HG03378 (cell line): ENCODE measurements at regions not wholly inside any gene's neighbourhood (a gene's known extent, or its start where the extent isn't known, plus 50 kb on each side); places are given as distances from the start of the nearest gene placed in this dataset.

Experiments used
- ATAC-seq: cut with Tn5 transposase; IDR thresholded peaks from one replicate; pipeline ENCODE4 v1.9.1; 2021; ENCODE audit warnings: mild to moderate bottlenecking, moderate library complexity; ENCODE audit not compliant: unreplicated experiment

DNA sequence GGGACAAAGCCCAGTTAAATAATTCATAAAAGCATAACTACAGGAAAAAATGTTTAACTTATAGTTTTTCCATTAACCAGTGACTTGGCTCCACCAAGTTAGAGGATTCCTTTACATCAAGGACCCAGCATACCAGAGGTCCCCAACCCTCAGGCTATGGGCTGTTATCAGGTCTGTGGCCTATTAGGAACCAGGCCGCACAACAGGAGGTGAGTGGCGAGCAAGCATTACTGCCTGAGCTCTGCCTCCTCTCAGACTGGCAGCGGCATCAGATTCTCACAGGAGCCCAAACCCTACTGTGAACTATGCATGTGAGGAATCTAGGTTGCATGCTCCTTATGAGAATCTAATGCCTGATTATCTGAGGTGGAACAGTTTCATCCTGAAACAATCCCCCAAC lies 303.1 kb downstream of the ELAVL2 start:
- ATAC-seq, result no peak

DNA sequence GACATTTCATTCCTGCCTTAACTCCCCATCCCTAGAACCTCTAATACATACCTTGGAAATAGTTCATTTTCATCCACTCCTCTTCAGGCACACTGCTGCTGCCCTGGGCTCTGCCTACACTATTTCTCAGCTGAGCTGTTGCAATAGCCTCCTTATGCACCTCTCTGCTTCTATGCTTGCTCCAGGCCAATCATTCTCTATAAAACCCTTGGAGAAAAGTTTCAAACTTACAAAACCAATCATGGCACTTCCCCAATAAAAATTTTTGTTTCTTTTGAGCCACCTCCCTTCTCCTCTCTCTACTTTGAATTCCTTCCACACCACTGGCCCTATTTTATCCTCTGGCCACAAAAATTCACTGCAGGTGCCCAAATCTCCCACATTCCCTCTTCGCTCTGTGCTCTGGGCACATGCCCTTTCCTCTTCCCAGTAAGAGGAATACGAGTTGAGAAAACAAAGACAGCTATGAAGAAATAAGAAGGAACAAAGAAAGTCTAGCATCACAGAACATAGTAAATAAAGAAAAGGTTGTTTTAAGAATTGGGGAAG lies 301.4 kb downstream of the ELAVL2 start:
- no peak for ATAC-seq

DNA sequence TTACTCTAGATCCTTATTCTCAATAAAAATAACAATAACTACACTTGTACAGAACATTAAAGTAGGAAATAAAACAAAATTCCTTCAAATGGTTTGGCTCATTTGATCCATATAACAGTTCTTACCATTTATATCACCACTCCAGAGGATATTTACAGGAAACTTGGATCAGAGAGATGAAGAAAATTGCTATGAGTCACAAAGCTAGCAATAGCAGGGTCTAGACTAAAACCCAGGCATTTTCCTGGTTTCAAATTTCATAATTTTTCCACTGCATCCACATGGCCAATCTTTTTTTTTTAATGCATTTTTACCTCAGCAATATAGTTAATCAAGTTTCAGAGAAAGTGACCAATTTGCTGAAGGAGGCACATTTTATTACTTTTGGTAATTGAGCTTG lies 299.2 kb downstream of the ELAVL2 start:
- ATAC-seq, result no peak

DNA sequence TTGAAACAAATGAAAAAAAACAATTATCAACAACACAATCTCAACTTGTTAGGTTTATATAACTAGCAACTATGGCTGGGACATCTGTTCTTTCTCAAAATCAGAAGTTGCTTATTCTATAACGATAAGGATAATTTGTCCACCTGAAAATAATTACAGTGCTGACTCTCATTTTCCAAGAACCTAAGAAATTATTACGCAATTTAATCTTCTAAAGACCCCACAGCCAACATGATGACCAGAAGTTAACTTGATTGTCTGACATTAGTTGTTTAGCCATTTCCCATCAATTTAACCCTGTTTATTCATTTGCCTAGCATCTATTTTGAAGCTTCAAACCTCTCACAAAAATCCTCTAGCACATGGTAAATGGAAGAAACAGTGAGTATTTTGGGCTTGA lies 293.8 kb downstream of the ELAVL2 start:
- no peak for ATAC-seq

DNA sequence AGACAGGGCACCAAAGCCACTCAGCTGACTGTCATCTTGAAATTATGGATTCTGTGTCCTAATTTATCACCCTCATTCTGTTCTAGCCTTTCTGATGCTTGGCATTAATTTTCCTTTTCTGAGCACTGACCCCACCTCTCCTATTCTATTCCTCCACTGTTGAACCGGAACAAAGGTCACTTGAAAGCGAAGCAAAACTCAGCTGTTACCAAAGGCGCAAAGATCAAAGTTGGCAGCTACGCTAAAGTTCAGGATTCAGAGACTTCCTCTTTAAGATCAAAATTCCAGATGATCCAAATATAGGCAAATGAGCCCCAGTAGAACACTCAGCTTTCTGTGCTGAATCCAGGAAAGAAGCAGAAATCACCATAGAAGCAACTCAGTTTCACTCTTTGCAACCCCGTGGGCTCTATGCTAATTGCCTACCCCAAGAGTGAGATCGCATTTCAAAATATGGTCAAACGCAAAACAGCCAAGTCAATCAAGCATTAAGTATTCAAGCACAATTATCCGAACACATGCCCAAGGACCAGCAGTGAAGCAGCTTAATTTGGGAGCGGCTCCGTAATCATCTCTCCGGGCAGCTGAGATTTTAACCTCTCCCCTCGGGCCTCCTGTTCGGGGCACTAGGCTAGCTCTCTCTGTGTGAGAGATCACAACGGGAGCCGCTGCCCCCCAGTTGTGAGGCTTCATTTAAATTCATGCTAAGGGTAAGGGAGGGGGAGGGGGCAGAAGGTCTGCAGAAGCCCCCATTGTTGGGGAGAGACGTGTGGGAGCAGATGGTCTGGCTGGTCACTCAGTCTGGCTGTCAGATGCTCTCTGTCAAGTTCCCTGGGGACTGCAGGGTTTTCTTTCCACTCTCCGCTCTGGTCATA lies 288.6 kb downstream of the ELAVL2 start:
- ATAC-seq, result no peak

DNA sequence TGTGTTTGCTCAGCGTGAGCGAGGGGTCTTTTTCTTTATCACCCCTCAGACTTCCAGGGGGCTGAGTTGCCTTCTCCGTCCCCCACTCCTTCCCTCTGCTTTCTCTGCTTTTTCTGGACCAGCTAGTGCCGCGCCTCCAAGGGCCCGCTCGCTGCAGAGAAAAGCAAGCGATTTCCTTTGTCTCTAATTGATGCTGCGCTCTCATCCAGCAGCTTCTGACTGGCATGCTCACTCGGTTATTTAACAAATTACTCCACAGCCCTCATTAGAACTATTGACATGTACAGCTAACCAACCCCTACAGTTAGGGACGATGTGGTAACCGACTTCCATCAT lies 288.0 kb downstream of the ELAVL2 start:
- no peak for ATAC-seq

DNA sequence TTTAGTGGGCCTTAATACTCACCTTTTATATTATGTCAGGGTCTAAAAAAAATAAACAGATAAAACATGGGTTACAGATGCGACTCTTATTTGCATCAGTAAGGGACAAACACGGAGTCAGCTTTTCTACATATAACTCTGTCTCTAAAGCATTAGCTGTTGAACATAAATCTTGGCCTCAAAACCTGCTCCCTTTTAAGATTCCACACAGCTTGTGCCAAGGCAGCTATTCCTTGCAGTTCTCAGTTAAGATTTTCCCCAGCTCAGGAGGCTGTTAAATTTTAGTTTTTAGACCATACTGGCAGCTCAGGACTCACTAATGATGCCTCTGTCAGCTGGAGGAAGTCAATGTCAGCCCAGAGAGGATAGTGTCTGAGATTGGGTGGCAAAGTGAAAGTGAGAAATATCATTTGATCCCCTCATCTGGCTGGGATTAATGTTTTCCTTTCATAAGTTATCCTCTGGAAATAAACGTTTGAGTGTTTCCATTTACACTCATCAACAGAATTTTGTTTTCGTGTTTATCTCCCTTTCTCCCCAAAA lies 287.5 kb downstream of the ELAVL2 start:
- no peak for ATAC-seq

DNA sequence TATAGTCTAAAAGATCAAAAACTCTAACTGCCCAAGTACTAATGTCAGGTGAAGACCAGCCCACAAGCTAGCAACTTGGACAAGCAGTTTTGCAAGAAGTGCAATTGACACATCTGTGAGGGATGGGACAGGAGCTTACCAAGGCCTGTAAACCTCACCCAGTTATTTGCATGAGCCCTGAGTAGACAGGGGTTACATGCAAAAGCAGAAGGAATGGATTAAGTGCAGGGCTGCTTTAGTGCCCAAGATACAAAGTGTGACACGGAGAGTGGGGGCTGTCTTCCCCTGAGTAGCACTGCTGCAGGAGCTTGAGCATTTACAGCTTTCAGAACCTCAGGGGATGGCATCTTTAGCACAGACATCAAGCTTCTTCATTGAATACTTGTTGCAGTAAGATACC lies 286.7 kb downstream of the ELAVL2 start:
- no peak for ATAC-seq

DNA sequence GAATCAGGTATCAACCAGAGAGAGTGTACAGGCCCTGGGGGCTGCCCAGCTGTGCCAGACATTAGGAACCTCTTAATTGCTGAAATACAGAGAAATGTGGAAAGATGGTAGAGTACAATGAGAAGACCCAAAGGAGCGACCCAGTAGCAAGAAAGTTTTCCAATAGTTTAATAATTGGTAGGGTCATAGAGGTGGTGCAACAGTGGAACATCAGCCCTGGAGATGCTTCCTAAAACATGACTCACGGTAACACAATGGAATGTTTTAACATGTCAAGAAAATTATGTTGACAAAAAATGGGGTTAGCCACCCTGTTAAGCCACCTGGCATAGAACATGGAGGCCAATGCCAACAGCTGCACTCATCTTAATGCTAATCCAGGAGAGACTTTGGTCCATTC lies 284.1 kb downstream of the ELAVL2 start:
- ATAC-seq, result no peak

DNA sequence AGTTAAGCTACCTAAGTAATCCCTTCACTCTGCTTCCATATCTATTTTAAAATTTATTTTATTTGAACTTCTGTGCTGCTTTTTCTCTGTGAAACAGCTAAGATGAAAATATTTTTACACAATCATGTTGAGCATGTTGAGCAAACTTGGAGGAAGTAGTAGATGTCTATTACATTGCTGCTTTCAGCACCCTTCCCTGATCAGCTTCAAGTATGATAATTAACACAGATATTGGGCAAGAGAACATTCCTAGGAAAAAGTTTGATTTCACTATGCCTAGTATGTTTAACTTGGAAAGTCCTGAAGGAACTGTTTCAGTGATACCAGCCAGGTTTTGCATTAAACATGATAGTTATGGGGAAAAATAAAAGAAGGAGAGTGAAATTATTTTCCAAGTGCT lies 283.6 kb downstream of the ELAVL2 start:
- ATAC-seq, result no peak

DNA sequence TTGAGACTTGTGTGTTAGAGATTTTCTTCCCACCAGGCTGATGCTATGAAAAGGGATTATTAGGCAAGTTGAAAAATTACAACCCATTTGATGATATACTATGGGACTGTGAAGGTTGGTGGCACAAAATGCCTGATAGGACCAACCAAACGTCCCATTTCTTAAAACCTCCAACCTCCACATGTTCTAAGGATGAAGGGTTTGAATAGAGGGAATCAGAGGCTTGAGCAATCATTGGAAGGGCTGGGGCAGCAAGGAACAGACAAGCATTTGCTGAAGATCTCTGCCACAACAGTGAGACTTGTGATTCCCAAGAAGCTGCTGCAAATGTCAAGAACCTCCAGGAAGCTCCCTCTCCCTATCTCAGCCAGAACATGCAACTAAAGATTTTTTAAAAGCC lies 283.1 kb downstream of the ELAVL2 start:
- ATAC-seq, result no peak

DNA sequence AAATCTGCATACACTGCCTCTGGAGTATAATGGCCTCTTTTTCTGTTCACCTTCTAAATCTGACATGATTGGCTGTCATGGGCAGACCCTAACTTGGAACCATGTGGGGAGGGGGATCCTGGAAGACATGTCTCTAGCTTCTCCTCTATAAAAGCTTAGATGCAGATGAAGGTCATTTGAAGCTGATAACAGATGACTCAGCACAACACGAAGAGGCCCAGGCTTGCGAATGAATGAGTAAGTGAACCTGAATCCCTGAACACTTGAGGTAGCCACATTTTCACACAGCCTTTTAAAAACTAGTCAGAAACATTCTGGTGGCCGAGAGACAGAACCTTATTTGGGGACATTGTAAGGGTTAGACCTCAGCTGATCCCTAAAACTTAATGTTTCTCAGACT lies 282.6 kb downstream of the ELAVL2 start:
- no peak for ATAC-seq

DNA sequence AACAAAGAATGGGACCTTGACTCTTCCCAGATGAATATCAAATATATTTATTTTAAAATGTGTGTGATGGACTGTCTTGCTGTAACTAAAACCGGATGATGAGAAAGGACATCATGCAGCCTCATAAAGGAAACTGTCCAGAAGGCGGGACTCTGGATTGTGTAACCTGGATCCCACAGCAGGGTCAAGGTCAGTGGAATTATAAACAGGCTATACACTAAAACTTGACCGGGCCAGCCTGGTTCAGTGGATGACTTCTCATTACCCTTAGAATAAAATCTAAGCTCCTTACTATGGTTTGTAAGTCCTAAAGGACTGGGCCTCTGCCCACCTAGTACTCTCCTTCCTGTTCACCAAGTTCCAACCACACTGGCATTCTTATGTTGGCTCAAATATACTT lies 280.3 kb downstream of the ELAVL2 start:
- ATAC-seq, result no peak

DNA sequence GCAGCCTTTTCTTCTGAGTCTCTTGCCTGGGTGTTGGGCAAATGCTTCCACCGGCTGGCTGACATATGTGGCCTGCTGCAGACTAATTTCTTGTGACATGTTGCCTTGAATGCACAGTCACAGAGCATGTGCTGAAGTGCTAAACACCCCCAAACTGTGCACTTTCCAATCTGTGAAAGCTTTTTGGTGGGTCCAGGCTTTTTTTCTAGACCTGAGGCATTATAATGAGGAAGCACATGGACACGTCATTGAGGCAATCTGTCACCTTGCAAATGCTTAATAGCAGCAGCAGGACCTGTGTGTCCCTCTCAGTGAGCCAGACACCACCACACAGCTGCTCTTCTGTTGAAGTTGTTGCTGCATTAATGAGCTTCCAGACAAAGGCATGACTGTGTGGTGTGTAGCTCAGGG lies 274.7 kb downstream of the ELAVL2 start:
- ATAC-seq, result no peak

DNA sequence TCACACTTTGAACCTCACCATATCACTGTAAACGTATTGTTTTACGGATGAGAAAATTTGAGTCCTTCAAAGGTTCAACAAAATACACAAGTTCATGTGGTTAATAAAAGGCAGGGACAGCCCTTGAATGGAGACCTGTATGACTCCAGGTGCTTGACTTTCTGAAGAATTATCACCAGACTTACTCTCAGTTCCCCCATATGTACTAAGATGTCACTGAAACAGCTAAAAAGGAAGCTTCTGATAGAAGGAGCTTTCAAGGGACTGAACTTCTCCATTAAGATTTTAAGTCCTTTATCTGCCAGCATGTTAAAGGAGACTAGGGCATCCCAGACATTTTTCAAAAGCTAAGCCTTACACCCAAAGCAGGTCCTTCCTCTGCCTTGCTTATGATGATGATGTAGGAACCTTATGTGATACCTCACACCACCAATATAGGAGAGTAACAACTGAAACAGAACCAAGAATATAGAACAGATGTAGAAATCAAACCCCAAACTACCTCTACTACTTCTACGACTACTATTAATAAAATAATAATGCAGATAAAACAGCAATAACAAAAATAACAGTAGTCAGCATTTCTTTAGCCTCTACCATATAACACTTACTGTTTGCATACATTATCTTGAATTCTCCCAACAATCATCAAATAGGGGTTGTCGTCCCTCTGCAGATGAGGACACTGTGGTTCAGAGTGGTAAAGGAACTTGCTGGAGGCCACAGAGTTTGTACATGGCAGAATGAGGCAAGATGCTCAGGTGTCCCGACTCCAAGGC lies 273.9 kb downstream of the ELAVL2 start:
- no peak for ATAC-seq

DNA sequence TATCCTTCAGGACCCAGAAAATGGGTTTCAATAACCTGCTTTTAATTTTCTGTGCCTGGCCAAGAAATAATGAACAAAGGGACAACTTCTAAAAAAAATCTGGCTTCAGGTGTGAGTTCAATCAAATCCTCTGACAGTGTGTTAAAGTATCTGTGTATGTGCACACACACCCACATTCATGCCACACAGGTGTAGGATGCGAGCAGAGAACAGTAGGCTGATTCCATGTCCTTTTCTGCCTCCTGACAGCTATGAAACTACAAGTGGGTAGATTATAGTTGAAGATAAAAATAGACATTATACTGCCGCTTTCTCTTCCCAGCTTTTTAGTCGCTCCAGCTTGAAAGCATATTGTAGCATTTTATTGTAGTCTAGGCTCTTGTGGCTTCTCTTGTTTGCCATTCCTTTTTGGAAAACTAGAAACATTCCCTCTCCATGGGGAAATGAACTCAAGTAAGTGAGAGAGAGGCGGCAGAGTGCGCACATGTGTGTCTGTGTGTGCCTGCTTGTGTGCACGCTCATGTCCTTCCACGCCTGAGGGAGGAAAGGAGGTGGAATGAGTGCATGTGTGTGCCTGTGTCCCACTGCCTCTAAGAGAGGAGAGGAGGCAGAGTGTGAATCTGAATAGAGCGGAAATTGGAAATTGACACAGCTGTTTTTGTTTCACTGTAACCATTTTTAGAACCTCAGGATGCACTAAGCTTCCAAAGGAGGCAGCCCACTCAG lies 273.0 kb downstream of the ELAVL2 start:
- no peak for ATAC-seq

DNA sequence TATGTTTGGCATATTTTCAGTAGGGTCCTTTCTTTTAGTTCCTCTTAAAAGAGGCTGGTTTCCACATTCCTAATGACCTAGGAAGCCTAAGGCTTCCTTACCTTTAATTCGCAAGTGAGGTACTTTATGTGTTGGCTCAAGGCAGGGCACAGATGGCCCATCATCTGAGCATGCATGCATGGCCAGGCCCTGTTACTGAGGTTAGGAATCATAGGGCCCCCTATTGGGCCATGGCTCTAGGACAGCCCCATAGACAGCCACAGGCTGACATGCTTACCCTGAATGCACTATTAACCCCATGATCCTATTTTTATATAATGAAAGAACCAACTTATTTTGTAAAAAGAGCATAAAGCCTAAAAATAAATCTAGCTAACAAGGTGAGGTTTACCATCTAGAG lies 271.4 kb downstream of the ELAVL2 start:
- no peak for ATAC-seq

DNA sequence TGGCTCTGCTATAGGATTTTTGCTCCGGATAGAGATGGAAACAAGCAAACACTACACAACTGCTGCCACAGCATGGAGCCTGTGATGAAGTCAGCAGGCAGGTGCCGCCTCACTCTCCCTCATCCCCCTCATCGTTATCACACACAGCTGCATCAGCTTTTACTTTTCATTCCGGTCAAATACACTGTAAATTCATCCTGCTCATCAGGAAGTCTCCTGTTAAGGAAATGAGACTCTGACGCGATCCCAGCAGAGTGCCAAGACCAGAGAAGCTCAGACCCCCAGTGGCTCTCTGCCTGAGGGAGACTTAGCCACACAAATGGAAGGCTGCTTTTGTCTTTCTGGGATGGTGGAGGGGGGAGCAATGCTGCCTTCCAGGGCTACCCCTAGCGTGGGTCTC lies 270.2 kb downstream of the ELAVL2 start:
- no peak for ATAC-seq

DNA sequence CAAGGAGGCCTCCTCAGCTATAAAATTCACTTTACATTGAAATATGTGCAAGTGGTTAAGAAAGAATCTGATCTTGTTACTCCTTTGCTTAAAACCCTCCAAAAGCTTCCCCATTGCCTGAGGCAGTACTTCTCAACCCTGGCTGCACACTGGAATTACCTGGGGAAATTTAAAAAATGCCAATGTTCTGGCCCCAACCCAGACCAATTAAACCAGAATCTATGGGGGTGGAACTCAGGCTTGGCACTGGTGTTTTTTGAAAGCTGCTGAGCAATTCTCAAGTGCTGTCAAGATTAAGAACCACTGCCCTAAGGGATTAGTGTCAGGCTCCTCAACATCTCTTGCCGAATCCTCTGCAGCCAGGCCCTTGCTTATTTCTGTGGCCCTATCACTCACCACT lies 269.6 kb downstream of the ELAVL2 start:
- no peak for ATAC-seq

DNA sequence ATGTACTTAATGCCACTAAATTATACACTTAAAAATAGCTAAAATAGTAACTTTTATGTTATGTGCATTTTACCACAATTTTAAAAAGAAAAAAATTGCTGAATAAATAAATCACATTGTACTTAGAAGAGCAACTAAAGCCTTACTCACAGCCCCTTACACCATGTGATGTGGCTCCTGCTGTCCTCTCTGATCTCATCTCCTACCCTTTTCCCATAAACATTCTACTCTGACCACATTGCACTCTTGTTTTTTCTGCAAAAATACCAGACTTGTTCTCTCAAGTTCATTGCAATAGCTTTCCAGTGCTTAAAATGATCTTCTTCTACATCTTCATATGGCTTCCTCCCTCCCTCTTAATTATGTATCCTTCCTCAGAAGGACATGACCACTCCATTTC lies 268.4 kb downstream of the ELAVL2 start:
- ATAC-seq, result no peak

DNA sequence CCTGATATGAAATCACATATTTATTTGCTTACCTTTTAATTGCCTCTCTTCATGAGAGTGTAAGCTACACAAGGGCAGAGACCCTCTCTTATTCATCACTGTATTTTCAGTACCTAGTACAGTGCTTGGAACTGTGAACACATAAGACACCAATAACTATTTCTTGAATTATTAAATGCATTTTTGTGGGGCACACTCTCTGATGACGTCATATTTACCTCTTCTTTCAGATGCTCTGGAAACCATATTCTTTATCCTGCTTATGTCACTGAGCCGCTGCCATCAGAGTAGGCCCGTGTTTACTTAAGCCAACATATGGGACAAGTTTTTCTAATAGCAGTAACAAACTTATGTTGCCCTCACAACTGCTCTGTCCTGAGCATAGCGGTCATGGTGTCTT lies 266.5 kb downstream of the ELAVL2 start:
- no peak for ATAC-seq
